Osteocyte (in vitro differentiated cells): ENCODE measurements at regions not wholly inside any gene's neighbourhood (a gene's known extent, or its start where the extent isn't known, plus 50 kb on each side); places are given as distances from the start of the nearest gene placed in this dataset.

ENCODE experiments used
- DNase-seq: peaks from one replicate; pipeline ENCODE4 v3.0.0; 2021; ENCODE audit warnings: mixed read lengths; ENCODE audit not compliant: unreplicated experiment; ENCODE audit errors: extremely low spot score
- H3K27ac Mint-ChIP-seq: one replicate; pipeline ENCODE4 v1.8.0; 2021; ENCODE audit warnings: mild to moderate bottlenecking, mixed read lengths; ENCODE audit not compliant: unreplicated experiment
- H3K27me3 Mint-ChIP-seq: one replicate; pipeline ENCODE4 v1.8.0; 2021; ENCODE audit warnings: mixed read lengths; ENCODE audit not compliant: unreplicated experiment
- H3K36me3 Mint-ChIP-seq: one replicate; pipeline ENCODE4 v1.8.0; 2021; ENCODE audit warnings: mixed read lengths; ENCODE audit not compliant: unreplicated experiment
- H3K4me1 Mint-ChIP-seq: one replicate; pipeline ENCODE4 v1.8.0; 2021; ENCODE audit warnings: mixed read lengths; ENCODE audit not compliant: unreplicated experiment
- H3K4me3 Mint-ChIP-seq: one replicate; pipeline ENCODE4 v1.8.0; 2021; ENCODE audit warnings: mild to moderate bottlenecking, moderate library complexity, mixed read lengths; ENCODE audit not compliant: unreplicated experiment
- H3K9me3 Mint-ChIP-seq: one replicate; pipeline ENCODE4 v1.8.0; 2021; ENCODE audit warnings: mixed read lengths; ENCODE audit not compliant: unreplicated experiment
- CTCF ChIP-seq: fragments of 200-600 bp; sonication (generic); IDR thresholded peaks from 2 replicates; pipeline ENCODE4 v1.5.0; 2021; ENCODE audit warnings: antibody characterized with exemption, mild to moderate bottlenecking, moderate library complexity

GRCh38 chr5:17075236-17075635 lies 139.1 kb upstream of the MYO10 start:
- TF ChIP-seq CTCF, result no peak
- Mint-ChIP-seq H3K27me3 (no peaks in the 10 kb centered on the region), H3K36me3 (no peaks in the 10 kb centered on the region), H3K9me3 (peaks cover 6% of the 10 kb centered on the region), H3K27ac (peak overlapping the region; percentile 49), H3K4me1 (peaks cover 38% of the 10 kb centered on the region), H3K4me3 (no peak overlapping the region)
- DNase-seq, result no peak

- Mint-ChIP-seq H3K27me3 (no peaks in the 10 kb centered on the region), H3K4me3 (no peak overlapping the region), H3K4me1 (peaks cover 40% of the 10 kb centered on the region), H3K27ac (peak overlapping the region; percentile 28), H3K9me3 (peaks cover 6% of the 10 kb centered on the region), H3K36me3 (no peaks in the 10 kb centered on the region)
- no peak for DNase-seq
- TF ChIP-seq CTCF, result no peak
These were observed 140.2 kb upstream of the MYO10 start for GRCh38 chr5:17076272-17076671.

GRCh38 chr5:17077440-17078233 lies 139.8 kb upstream of the BASP1 start:
- Mint-ChIP-seq H3K9me3 (peaks cover 6% of the 10 kb centered on the region), H3K4me3 (no peak overlapping the region), H3K4me1 (peaks cover 40% of the 10 kb centered on the region), H3K36me3 (no peaks in the 10 kb centered on the region), H3K27ac (no peak overlapping the region), H3K27me3 (no peaks in the 10 kb centered on the region)
- no peak for TF ChIP-seq CTCF
- no peak for DNase-seq

GRCh38 chr5:17079562-17079961 lies 137.9 kb upstream of the BASP1 start:
- DNase-seq, result no peak

More at GRCh38 chr5:17079562-17079961, 137.9 kb upstream of the BASP1 start:
- TF ChIP-seq CTCF, result no peak
- Mint-ChIP-seq H3K27me3 (no peaks in the 10 kb centered on the region), H3K4me3 (no peak overlapping the region), H3K36me3 (no peaks in the 10 kb centered on the region), H3K9me3 (peaks cover 6% of the 10 kb centered on the region), H3K27ac (no peak overlapping the region), H3K4me1 (peaks cover 32% of the 10 kb centered on the region)
